22Rv1 (cell line): ENCODE measurements at regions not wholly inside any gene's neighbourhood (a gene's known extent, or its start where the extent isn't known, plus 50 kb on each side); places are given as distances from the start of the nearest gene placed in this dataset.

Experiments
- CTCF ChIP-seq: fragments of 450-650 bp; IDR thresholded peaks from 2 replicates; pipeline ENCODE4 v1.5.1; 2017; ENCODE audit warnings: mild to moderate bottlenecking
- ZFX ChIP-seq: fragments of 450-650 bp; IDR thresholded peaks from 2 replicates; pipeline ENCODE4 v1.6.1; 2017; ENCODE audit warnings: antibody characterized with exemption, borderline replicate concordance

- TF ChIP-seq CTCF (no peak), ZFX (no peak)
These were observed 439.6 kb downstream of the TMEM135 start for GRCh38 chr11:87477321-87477720.
